ENCODE measurements at regions not wholly inside any gene's neighbourhood (a gene's known extent, or its start where the extent isn't known, plus 50 kb on each side); places are given as distances from the start of the nearest gene placed in this dataset.

DNA sequence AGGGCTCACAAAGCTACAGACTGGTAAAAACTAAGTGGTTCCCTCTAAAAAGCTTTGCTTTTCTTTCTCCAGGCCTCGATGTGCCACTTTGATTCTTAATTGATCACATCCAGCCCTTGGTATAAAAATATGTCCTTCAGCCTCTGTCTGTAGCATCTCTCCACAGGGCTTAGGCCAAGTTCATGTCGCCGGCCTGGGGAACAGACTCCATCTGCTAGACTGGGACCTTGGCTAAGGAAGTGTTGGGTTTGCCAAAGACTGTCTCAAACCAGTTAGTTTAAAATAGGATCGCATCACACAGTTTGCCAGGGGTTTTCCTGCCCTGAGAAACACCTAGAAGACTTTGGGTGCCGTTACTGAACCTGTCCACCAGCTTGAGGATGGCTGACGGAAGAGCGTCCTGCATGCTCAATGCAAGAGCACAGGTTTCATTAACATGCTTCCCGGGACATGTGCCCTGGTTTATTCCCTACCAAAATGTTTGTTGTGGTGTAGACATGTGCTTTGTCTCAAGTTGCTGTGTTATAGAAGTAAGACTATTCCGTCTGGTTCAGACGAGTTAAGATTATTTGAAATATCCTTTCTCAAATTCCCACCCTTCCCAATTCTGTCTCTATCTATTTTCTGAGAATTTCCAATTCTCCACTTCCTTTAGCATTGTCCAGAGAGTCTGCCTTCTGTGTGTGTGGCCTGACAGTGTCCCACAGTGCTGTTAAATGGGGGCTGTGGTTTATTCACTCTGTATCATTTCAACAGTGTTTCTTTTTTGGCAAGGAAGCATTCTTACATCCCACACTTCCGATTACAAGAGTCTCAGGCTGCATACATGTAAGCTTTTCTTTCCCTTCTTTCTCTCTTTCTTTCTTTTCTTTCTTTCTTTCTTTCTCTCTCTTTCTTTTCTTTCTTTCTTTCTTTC lies 334.7 kb downstream of the INHBA start:
- DNase-seq: no peak

DNA sequence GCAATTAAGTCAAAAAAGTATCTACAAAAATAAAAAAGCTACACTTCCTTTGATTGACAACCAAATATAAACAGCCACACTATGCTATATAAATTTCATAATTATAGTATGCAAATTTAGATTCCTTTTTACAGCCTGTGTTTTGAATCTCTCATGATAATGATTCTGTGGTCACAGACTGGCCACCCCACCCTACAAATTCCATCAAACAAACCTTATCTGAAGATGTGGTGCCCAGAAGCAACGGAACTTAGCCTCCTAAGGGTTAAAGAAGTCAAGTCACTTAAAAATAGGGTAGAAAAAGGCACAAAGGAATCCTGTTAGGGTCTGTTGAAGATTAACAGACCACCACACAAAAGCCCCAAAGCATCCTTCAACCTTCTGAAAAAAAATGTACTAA lies 351.8 kb downstream of the INHBA start:
- no peak for DNase-seq

DNA sequence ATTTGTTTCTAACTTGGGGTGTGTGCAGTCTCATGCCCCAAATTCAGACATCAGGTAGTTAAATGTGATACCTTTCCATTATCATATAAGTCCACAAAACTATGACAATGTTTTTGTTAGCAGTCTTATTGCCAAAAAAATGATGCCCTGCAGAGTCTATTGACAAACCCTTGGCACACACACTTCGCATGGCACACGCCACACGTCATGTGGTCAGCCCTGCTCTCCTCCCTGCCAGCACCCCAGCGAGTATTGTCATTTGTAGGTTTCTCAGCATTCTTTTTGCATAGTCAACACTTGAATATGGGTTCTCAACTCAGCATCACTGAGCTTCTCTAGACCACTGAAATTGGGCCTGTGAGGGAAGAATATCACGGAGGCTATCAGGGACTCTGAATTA lies 356.0 kb downstream of the INHBA start:
- DNase-seq: no peak

DNA sequence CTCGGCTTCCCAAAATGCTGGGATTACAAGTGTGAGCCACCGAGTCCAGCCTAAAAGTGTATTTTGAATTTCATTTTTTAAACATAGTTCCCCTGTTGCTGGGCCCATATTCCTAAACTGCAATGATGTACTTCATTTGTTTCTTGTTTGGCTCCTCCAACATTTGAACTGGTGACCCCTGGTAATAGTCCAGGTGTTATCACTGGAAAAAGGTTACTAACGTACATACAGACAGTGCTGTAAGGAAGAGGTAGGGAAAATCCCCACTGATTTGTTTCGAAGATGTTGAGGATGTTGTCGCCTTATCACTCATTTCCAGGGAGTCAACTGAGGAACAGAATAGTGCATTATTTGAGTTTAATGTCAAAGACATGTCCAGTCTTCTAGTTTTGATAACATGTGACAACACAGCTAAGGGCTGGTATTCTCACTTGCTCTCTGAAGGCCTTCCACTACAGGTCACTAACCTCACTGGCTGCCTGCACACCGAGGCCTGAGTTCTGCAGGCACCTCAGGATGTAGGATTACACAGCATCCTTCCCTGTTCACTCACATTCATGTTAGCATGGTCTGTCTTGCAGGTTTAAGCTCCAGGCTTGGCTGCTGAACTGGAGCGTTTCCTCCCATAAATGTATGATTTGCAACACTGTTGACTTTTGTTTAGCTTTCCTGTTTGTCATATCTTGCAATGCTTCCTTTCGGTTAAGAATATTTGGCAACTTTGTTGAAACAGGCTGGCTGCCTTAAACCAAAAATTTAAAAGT lies 362.8 kb downstream of the INHBA start:
- no peak for DNase-seq

DNA sequence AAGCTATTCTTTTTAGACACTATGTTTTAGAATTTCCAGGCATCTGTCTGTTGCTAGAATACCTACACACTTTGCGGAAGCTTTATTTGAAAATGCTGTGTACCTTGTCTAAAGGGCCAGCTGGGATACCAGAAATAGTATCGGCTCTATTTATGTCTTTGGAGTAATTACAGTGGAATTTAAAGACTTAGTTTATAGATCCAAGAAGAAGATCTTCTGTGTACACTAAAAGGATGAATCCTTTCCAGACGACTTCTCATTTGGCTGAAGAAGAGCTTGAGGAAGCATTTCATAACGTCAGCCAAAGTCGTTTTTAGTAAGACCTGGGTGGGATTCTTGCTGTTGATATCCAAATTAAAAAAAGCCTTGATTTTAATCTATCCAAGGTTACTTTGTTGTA lies 365.9 kb downstream of the INHBA start:
- DNase-seq: no peak

DNA sequence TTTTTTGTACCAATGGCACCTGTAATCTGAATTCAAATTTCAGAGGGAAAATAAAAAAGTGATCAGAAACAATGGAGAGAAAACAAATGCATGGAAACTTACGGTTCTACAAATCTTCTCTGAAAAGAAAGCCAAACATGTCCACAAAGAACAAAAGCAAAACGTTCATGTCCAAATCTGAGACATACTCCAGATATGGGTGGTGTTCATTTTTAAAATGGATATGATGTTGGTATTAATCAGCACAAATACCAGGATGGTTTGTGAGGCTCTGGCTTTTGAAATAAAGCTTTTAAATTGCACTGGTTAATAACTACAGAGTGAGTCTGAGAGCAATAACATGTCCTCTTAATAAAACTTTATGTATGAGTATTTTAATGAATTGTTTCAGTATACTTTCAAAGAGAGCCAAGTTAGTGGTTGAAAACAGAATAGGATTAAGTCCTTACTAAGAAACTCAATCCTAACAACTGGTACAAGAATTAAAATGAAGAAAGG lies 366.4 kb downstream of the INHBA start:
- no peak for DNase-seq

DNA sequence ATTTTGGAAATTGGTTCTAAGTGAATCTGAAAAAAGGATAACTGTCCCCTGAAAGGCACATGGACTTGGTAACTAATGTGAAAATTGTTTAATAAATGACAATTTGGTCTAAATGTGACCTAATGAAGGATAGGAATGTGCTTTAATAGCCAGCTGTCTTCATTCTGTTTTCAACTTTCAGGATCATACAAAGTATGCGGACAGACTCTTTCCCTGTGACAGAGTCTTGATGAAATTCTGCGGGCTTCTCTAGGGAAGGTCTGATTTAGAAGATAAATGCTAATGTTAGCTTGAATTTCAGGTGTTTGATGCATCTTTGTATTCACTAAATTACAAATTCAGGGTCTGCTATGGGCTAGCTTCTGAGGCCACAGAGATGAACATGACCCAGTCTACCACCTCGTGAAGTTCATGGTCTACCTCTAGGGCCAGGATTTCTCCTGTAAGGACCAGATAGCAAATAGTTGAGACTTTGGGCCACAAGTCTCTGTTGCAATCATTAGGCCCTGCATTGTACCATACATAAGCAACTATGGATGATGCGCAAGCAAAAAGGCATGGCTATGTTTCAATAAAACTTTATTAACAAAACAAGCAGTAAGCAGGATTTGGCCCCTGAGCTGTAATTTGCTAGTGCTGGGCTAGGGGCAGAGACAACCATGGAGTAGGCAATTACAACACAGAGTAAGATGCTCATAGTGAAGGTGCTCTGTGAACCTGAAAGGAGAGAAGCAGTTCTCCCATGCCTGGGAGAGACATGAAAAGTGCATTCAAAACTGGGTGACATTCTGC lies 368.6 kb downstream of the INHBA start:
- DNase-seq: no peak

DNA sequence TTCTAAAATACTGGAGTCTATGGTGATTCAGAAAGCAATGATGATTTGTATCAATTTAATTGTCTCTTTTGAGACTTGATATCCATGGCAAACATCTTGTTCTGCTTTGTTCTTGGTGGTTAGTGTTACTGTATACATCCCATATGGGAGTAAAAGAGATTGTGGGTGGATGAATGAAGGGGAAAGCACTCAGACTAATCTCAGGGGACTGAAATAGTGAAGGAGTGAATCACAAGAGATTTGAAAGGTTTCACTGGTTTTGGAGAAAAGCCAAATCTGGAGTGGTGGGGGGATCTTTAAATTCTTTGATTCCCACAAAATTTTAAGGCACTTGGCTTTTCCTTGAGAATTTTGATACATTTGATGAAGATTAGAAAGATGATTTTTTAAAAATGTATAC lies 369.4 kb downstream of the INHBA start:
- DNase-seq: no peak

DNA sequence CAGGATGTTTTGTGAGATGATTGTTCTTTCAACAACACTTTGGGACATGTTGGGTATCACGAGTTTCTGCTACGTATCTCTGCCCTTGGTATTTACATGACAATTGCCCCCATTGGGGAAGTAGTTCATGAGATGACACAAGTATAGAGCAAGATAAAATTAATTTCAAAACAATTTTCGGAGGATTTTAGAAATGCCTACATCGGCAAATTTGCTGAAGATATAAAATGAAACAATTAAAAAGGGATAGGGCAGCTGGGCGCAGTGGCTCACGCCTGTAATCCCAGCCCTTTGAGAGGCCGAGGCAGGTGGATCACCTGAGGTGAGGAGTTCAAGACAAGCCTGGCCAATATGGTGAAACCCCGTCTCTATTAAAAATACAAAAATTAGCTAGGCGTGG lies 371.7 kb downstream of the INHBA start:
- no peak for DNase-seq

DNA sequence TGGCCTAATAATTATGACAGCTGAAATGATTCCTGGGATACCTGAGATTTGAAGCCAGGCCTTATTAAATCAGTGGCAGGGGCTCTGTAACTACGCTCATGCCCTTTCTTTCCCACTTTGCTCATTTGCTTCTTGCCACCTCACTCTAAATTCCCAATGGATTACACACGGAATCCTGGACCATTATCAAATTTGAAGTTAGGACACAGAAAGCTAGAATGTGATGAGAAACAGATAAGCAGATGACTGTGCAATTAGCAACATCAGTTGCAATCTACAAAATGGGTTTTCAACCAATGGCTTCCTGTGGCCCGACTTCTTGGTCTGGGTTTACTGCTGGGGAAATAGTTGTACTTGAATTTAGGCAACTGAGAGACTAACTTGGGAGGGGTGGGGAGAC lies 374.3 kb downstream of the INHBA start:
- no peak for DNase-seq

DNA sequence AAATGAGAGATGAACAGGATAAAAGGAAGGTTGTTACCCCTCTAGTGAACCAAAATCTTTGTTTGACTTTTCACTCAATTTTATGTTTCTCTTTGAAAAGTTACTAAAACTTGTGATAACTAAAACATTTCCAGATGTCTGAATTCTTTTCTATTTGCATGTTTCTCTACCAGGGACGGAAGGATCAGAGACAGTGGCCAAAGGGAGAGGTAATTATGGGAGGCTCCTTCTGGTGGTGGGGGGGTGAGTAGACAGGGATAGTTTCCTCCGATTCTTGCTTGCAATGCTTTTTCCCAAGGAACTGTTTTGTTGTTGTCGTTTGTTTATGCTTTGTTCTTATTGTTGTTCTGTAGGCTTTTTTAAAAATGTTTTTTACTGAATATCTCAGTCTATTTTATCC lies 374.8 kb downstream of the INHBA start:
- no peak for DNase-seq

DNA sequence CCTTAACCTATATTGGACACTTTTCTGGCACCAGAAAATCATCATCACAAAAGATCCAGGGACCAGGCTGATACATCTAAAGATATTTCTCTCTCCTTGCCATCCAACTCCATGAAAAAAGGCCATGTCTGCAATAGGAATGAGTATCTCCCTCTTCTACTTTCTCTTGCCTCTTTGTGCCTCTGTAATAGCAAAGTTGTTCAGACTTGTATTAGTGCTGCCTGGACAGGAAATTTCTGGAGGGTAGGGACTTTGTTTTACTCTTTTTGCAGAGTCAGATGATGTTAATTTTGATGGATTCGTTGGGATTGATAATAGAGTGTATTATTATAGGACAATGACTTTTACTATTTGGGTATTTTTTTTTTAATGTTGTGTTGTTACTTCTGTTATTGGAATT lies 376.3 kb downstream of the INHBA start:
- DNase-seq: no peak

DNA sequence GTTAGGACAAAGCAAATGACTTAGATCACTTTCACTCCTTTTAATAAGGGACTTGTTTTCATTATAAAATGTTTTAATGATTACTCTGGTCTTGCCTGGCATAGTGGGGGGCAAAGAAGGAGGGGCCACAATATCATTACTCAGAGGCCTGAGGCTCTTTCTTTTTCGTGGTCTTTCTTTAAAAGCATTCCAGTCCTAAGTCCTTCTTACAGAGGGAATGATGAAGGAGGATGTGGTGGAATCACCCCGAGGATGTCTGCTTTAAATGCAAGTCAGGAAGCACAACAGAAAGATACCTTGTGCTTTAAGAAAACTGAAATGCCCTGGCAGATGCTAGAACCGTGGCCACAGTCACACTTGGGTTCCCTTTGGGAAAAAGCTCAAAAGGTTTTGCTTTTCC lies 379.1 kb downstream of the INHBA start:
- DNase-seq: no peak

DNA sequence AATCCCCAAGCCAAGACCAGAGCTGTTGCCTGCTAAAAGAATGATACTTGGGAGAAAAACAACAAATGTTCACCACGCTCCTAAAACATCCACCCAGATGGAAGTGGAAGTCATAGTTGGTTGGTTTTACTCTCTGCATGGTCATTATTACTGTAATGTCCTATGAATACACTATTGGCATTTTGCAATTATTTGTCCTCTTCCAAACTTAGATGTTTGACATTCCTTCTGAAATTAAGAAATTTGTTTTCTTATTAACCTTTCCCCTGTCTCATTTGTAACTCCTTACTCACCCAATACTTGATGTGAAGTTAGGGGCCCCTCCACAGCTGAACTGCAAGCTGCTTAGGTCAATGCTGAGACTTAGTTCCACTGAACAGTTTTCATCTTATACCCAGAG lies 383.3 kb downstream of the INHBA start:
- no peak for DNase-seq

DNA sequence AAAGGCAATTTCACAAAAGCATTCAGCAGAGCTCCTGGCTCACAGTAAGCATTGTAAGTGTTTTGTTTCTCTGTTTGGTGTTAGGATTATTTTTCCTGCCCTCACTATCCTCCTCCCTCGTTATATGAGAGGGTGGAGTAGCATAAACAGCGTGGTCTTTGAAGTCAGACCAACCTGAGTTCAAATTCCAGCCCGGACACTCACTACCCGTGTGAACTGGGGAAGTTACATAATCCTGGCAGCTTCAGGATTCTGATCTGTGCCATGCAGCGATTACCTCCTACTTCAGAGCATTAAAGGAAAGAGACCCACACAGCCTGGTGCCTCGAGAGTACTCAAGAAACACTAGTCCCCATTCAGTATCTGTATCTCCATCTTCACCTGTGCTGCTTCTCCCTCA lies 386.5 kb downstream of the INHBA start:
- DNase-seq: no peak

DNA sequence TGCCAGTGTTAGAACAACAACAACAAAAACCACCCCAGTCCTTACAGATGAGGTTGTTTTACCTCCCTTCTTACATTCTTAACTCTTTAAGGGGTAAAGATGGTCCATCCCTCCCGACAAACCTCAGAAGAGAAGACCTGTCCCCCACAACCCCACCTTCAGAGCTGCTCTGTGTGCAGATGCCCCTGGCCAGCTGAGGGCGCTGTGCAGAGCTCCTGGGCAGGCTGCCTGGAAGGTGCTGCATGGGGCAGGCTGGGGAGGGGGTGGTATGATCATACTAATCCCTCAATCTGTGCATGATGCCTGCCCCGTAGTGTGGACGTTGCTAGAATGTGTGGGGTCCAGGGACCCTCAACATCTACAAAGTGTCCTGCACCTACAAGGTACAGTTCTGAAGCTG lies 387.1 kb downstream of the INHBA start:
- no peak for DNase-seq

DNA sequence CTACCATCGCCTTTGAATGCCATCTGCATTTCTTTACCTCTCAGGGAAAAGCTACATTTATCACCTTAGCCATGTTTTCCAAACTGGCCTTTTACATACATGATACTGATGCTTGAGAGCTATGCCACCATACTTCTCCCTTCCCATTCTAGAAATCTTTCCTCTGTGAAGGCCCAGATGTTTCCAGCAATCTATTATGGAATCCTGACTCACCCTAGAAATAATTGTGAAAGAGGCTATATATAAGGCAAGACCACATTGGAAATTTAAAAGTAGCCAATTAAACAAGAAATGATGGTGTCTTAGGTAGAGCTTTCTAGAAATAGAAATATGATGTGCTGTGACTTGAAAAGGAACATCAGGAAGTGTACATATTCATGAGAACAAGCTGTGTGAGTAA lies 389.7 kb downstream of the INHBA start:
- no peak for DNase-seq

DNA sequence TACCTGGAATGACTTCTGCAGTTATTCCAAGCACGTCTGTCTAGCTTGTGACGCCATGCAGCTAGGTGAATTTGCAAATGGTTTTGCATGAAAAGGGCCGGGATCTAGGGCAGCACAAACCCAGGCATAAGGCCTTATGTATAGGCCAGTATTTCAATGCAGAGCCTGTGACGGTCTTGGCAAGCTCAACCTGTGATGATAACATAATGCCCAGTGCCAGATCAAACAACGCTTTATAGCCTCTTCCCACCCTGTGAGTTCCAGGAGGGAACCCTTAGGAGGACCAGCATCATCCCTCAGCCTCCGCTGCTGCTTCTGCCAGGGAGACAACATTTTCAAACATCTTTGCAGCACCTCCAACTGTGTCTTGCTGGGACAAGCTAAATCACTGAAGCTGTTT lies 390.7 kb downstream of the INHBA start:
- no peak for DNase-seq

DNA sequence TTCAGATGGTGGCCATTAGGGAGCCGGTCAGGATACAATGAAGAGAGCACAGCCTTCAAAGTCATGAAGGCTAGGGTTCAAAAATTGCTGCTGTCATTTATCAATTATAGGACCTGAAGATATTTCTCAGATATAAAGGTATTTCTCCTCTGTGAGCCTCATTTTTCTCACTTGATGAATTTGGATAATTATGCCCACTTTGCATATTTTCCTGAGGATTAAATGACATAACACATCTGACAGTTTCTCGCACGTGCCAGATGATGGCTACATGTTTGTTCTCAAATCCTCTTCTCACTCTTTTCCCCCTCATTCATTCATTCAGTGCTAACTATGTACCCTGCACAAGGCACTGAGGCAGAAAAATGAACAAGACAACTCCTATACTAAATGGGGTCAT lies 391.6 kb downstream of the INHBA start:
- no peak for DNase-seq

DNA sequence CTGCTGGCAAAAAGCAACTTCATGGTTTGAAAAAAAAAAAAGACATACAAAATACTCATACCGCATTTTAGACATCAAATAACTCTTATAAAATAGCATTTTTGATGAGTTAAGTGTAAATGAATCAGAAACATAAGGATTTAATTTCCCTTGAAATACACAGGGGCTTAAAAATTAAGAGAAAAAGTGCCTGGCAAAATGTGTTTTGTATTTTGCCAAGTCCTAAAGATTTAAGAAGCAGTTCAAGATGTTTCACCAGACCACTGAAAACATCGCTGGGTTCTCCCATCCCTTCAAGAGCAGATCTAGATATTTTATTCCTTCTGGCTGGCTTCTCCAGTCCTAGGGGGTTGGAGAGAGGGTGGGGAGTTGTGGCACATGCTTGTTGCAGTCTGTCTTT lies 396.4 kb downstream of the INHBA start:
- no peak for DNase-seq

DNA sequence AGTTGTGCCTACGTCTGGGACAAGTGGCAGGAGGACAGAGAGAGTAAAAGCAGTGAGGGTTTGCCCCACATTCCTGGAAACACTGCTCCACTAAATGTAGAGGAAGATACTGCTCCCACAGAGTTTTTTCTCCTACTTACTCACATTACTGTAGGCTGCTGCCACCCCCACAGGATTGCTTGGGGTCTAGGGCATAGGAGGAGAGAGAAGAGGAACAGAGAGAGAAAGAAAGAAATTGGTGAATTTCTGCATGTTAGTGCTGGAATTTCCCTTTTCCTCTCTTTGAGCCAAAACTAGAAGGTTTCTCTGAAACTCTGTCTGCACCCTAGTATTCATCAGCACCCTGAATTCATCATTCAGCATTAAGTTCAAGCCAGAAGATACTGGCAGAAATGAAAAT lies 397.9 kb downstream of the INHBA start:
- no peak for DNase-seq

DNA sequence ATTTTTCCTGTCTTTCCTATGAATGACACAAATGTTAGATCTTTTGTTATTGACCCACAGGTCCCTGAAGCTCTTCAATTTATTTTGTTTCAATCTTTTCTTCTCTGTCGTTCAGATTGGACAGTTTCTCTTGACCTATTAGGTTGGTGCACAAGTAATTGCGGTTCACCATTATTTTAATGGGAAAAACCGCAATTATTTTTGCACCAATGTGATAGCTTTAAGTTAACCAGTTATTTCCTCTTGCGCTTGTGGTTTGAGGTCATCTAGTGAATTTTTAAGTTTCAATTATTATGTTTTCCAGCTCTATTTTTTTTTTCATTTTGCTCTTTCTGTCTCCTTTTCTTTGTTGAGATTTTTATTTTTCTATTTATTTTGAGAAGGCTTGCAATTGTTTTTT lies 399.2 kb downstream of the INHBA start:
- no peak for DNase-seq
